Kidney (tissue), 13 donors: ENCODE measurements at regions not wholly inside any gene's neighbourhood (a gene's known extent, or its start where the extent isn't known, plus 50 kb on each side); places are given as distances from the start of the nearest gene placed in this dataset.

Experiments
- DNase-seq, 5 donors: peaks; one replicate each; pipeline ENCODE4 v3.0.0-alpha.2; 2013 to 2020
- FAIRE-seq: peaks from 2 replicates; lab custom pipeline; 2012; peaks lifted over from hg19 to GRCh38; lab: Jason Lieb, UNC
- H3K27ac ChIP-seq, 2 donors: one replicate each; pipeline ENCODE4 v1.7.0; 2013; ENCODE audit warnings: low read depth in 2 of 2, low read length in 2 of 2, inconsistent platforms in 1 of 2
- H3K27me3 ChIP-seq: one replicate; pipeline ENCODE4 v1.7.1; 2013; ENCODE audit warnings: low read length, inconsistent platforms; ENCODE audit not compliant: control insufficient read depth, insufficient read depth
- H3K36me3 ChIP-seq, 3 donors: one replicate each; pipeline versions ENCODE4 v1.7.0 to v1.7.1; 2013; ENCODE audit warnings: low read length in 3 of 3, control low read depth in 1 of 3, inconsistent platforms in 1 of 3; ENCODE audit not compliant: insufficient read depth in 3 of 3, control insufficient read depth in 2 of 3
- H3K4me1 ChIP-seq, 3 donors: one replicate each; pipeline versions ENCODE4 v1.7.0 to v1.7.1; 2013; ENCODE audit warnings: low read length in 3 of 3, inconsistent platforms in 1 of 3, low read depth in 1 of 3; ENCODE audit not compliant: control insufficient read depth in 2 of 3, insufficient read depth in 2 of 3
- H3K4me3 ChIP-seq, 3 donors: one replicate each; pipeline versions ENCODE4 v1.7.0 to v1.8.1; 2013; ENCODE audit warnings: low read length in 3 of 3, control low read depth in 1 of 3, inconsistent platforms in 1 of 3
- H3K9ac ChIP-seq, 3 donors: one replicate each; pipeline versions ENCODE4 v1.7.0 to v1.7.1; 2013; ENCODE audit warnings: low read length in 3 of 3, control low read depth in 1 of 3, inconsistent platforms in 1 of 3
- H3K9me3 ChIP-seq, 3 donors: one replicate each; pipeline versions ENCODE4 v1.7.0 to v1.7.1; 2013; ENCODE audit warnings: low read length in 3 of 3, control low read depth in 1 of 3, inconsistent platforms in 1 of 3; ENCODE audit not compliant: control insufficient read depth in 2 of 3, insufficient read depth in 1 of 3
- CTCF ChIP-seq: IDR thresholded peaks from 3 replicates; pipeline ENCODE4 v1.5.1; 2012; ENCODE audit warnings: mild to moderate bottlenecking, moderate library complexity, borderline replicate concordance; ENCODE audit not compliant: insufficient read depth; ENCODE audit errors: extremely low read depth
- intact Hi-C: fragments of 100-400 bp; cut with DNase I; formaldehyde crosslinking; loops from one replicate; pipeline ENCODE4 v1.11.1; 2022
- donor health status: control.
- donor health status: control.
- donor health status: control.
- donor health status: control.
- donor health status: control.
- donor health status: DM: yes; HTN: yes; CAD: no.
- donor health status: Normal renal cell carcinoma (clear cell type).

- no peaks in the 10 kb centered on the region for H3K9me3 ChIP-seq
- H3K36me3 ChIP-seq = no peaks in the 10 kb centered on the region
- FAIRE-seq (no peak), DNase-seq (no peak)
- TF ChIP-seq CTCF = no peak
- H3K27me3 ChIP-seq = no peaks in the 10 kb centered on the region
- intact Hi-C loops = no loop called here
- no peak overlapping the region for H3K27ac ChIP-seq
- no peaks in the 10 kb centered on the region for H3K4me1 ChIP-seq
- H3K9ac ChIP-seq = no peak overlapping the region
- no peak overlapping the region for H3K4me3 ChIP-seq
Observed at GRCh38 chr2:14533131-14533757, 99.3 kb upstream of the LRATD1 start.

GRCh38 chr2:14535156-14535555 lies 97.4 kb upstream of the LRATD1 start:
- no peaks in the 10 kb centered on the region for H3K4me1 ChIP-seq
- TF ChIP-seq CTCF = no peak
- FAIRE-seq = no peak
- no peaks in the 10 kb centered on the region for H3K36me3 ChIP-seq
- no peak overlapping the region for H3K27ac ChIP-seq
- intact Hi-C loops = no loop called here
- no peak overlapping the region for H3K4me3 ChIP-seq
- peak in 3 of 5 donors; percentile 10 to 76 (median 16) for DNase-seq
- no peak overlapping the region for H3K9ac ChIP-seq
- no peaks in the 10 kb centered on the region for H3K9me3 ChIP-seq
- H3K27me3 ChIP-seq = no peaks in the 10 kb centered on the region

GRCh38 chr2:14536976-14537375 lies 95.5 kb upstream of the LRATD1 start:
- DNase-seq (no peak), FAIRE-seq (no peak)
- H3K27me3 ChIP-seq = no peaks in the 10 kb centered on the region
- intact Hi-C loops = no loop called here
- no peak overlapping the region for H3K4me3 ChIP-seq
- no peak for TF ChIP-seq CTCF
- H3K9ac ChIP-seq = no peak overlapping the region
- no peak overlapping the region for H3K27ac ChIP-seq
- no peaks in the 10 kb centered on the region for H3K9me3 ChIP-seq
- H3K4me1 ChIP-seq = no peaks in the 10 kb centered on the region
- H3K36me3 ChIP-seq = no peaks in the 10 kb centered on the region

GRCh38 chr2:14540015-14540414 lies 92.5 kb upstream of the LRATD1 start:
- H3K9ac ChIP-seq = no peak overlapping the region
- FAIRE-seq (no peak), DNase-seq (no peak)
- TF ChIP-seq CTCF = no peak
- H3K9me3 ChIP-seq = no peaks in the 10 kb centered on the region
- no peak overlapping the region for H3K4me3 ChIP-seq
- H3K27ac ChIP-seq = no peak overlapping the region
- no peaks in the 10 kb centered on the region for H3K27me3 ChIP-seq
- intact Hi-C loops = no loop called here
- no peaks in the 10 kb centered on the region for H3K36me3 ChIP-seq
- no peaks in the 10 kb centered on the region for H3K4me1 ChIP-seq
